Endothelial cell of umbilical vein (primary cell): ENCODE measurements at regions not wholly inside any gene's neighbourhood (a gene's known extent, or its start where the extent isn't known, plus 50 kb on each side); places are given as distances from the start of the nearest gene placed in this dataset.

Experiments used
- BruUV-seq: library from RNA; stranded (reverse); fragments of 400-500 nt; replicated peaks from 2 replicates; lab custom pipeline; 2021; lab: Mats Ljungman, UMichigan
- CTCF ChIA-PET: fragments of 300-600, 350-600 bp; sonication (Branson Sonifier 250); formaldehyde crosslinking; loops from one replicate; lab custom pipeline; 2021; ENCODE audit warnings: antibody characterized with exemption, inconsistent platforms; lab: Charles Lee
- POLR2A ChIA-PET: fragments of 300-600, 350-600 bp; sonication (Branson Sonifier 250); formaldehyde crosslinking; loops from one replicate; lab custom pipeline; 2021; ENCODE audit warnings: antibody characterized with exemption, inconsistent platforms; lab: Charles Lee
- DNase-seq: peaks from one replicate; pipeline ENCODE4 v3.0.0-alpha.2; 2011; ENCODE audit warnings: low read depth, low spot score
- FAIRE-seq: peaks from 2 replicates; lab custom pipeline; 2011; peaks lifted over from hg19 to GRCh38; lab: Jason Lieb, UNC
- H2AFZ ChIP-seq: 2 replicates; pipeline ENCODE4 v1.6.0; 2012; ENCODE audit warnings: low read depth, low read length, control low read depth, inconsistent platforms
- H3K27ac ChIP-seq: 2 replicates; pipeline ENCODE4 v1.5.1; 2011; ENCODE audit warnings: low read depth, mild to moderate bottlenecking, control low read depth, low read length, moderate library complexity; ENCODE audit not compliant: insufficient read depth
- H3K27me3 ChIP-seq, 2 experiments: 2 replicates each; pipeline versions ENCODE4 v1.6.0 to v1.6.1; 2011; ENCODE audit warnings: low read length in 2 of 2, mixed read lengths in 1 of 2; ENCODE audit not compliant: control insufficient read depth in 2 of 2, insufficient read depth in 2 of 2
- H3K36me3 ChIP-seq, 2 experiments: 2 replicates in 1 of 2; 3 replicates in 1 of 2; pipeline ENCODE4 v1.5.1; 2011; ENCODE audit warnings: low read length in 2 of 2, mild to moderate bottlenecking in 1 of 2, moderate library complexity in 1 of 2; ENCODE audit not compliant: control insufficient read depth in 2 of 2, insufficient read depth in 2 of 2; ENCODE audit errors: extremely low read depth in 1 of 2
- H3K4me1 ChIP-seq: 3 replicates; pipeline ENCODE4 v1.5.1; 2011; ENCODE audit warnings: mild to moderate bottlenecking, low read length; ENCODE audit not compliant: control insufficient read depth, insufficient read depth; ENCODE audit errors: extremely low read depth
- H3K4me2 ChIP-seq: 2 replicates; pipeline ENCODE4 v1.6.1; 2011; ENCODE audit warnings: low read length, control low read depth, mixed read lengths; ENCODE audit not compliant: insufficient read depth
- H3K4me3 ChIP-seq, 3 experiments: fragments of 200-600 bp in 1 of 3; sonication (generic), shearing (Covaris generic) in 1 of 3; replicated peaks in 1 of 3; 2 replicates each; pipeline ENCODE4 v1.5.1; 2011 to 2016; ENCODE audit warnings: control low read depth in 3 of 3, low read length in 3 of 3, mild to moderate bottlenecking in 2 of 3, inconsistent platforms in 1 of 3, low read depth in 1 of 3, moderate library complexity in 1 of 3; ENCODE audit not compliant: insufficient read depth in 1 of 3
- H3K79me2 ChIP-seq: 2 replicates; pipeline ENCODE4 v1.6.0; 2012; ENCODE audit warnings: low read length, inconsistent platforms; ENCODE audit not compliant: control insufficient read depth, insufficient read depth
- H3K9ac ChIP-seq: replicated peaks from 2 replicates; pipeline ENCODE3; 2011; ENCODE audit warnings: low read length, control low read depth; ENCODE audit not compliant: insufficient read depth; ENCODE audit errors: extremely low read depth
- H3K9me1 ChIP-seq: replicated peaks from 3 replicates; pipeline ENCODE4 v1.6.0; 2011; ENCODE audit warnings: mild to moderate bottlenecking, low read length; ENCODE audit not compliant: control insufficient read depth, insufficient read depth; ENCODE audit errors: extremely low read depth
- H3K9me3 ChIP-seq: replicated peaks from 2 replicates; pipeline ENCODE4 v1.5.1; 2012; ENCODE audit warnings: low read length, inconsistent platforms; ENCODE audit not compliant: control insufficient read depth, insufficient read depth
- H4K20me1 ChIP-seq: replicated peaks from 2 replicates; pipeline ENCODE3; 2011; ENCODE audit warnings: mild to moderate bottlenecking, low read length; ENCODE audit not compliant: control insufficient read depth, insufficient read depth; ENCODE audit errors: extremely low read depth
- EZH2 ChIP-seq: IDR thresholded peaks from 2 replicates; pipeline ENCODE4 v1.6.1; 2012; ENCODE audit warnings: borderline replicate concordance, low read depth, mild to moderate bottlenecking, moderate library complexity, low read length, inconsistent platforms; ENCODE audit not compliant: severe bottlenecking
- FOS ChIP-seq: IDR thresholded peaks from 2 replicates; pipeline ENCODE4 v1.6.1; 2011; ENCODE audit warnings: mild to moderate bottlenecking, low read length, moderate library complexity, borderline replicate concordance; ENCODE audit not compliant: insufficient read depth
- GATA2 ChIP-seq: IDR thresholded peaks from 2 replicates; pipeline ENCODE4 v1.7.0; 2011; ENCODE audit warnings: low read depth, mild to moderate bottlenecking, moderate library complexity, mixed read lengths, low read length; ENCODE audit not compliant: insufficient read length, insufficient read depth
- JUN ChIP-seq: IDR thresholded peaks from 2 replicates; pipeline ENCODE4 v1.6.1; 2011; ENCODE audit warnings: borderline replicate concordance, low read depth; ENCODE audit not compliant: insufficient read length, insufficient read depth
- MYC ChIP-seq: IDR thresholded peaks from one replicate; pipeline ENCODE4 v1.6.1; 2011; ENCODE audit warnings: mild to moderate bottlenecking, low read depth, low read length
- POLR2A ChIP-seq: IDR thresholded peaks from 2 replicates; pipeline ENCODE4 v1.6.1; 2012; ENCODE audit warnings: low read depth, mild to moderate bottlenecking, control low read depth, low read length
- POLR2AphosphoS5 ChIP-seq: IDR thresholded peaks from 2 replicates; pipeline ENCODE4 v1.6.1; 2012; ENCODE audit warnings: low read depth, mild to moderate bottlenecking, control low read depth, low read length, moderate library complexity; ENCODE audit not compliant: insufficient read depth
- dilution Hi-C: fragments of 300-500 bp; cut with MboI; formaldehyde crosslinking; loops from one replicate; pipeline ENCODE4 v1.15.0; 2019; ENCODE audit warnings: low sequenced_read_pairs; ENCODE audit not compliant: extremely low pct_ligation_motif_present
- intact Hi-C: fragments of 100-400 bp; cut with micrococcal nuclease; formaldehyde crosslinking; loops from one replicate; pipeline ENCODE4 v1.10.0; 2022
- TF ChIP-seq, protein P1 (sequence below): IDR thresholded peaks from 2 replicates; pipeline ENCODE4 v1.6.1; 2011; ENCODE audit not compliant: insufficient read depth, insufficient read length
- TF ChIP-seq, protein P2 (sequence below), 2 donors: IDR thresholded peaks; 1 replicate in 1 of 2; 2 replicates in 1 of 2; pipeline ENCODE4 v1.5.1; 2011; ENCODE audit warnings: low read length in 2 of 2, mild to moderate bottlenecking in 2 of 2, moderate library complexity in 2 of 2, control low read depth in 1 of 2, inconsistent platforms in 1 of 2, low read depth in 1 of 2; ENCODE audit not compliant: insufficient read depth in 1 of 2; ENCODE audit errors: extremely low read depth in 1 of 2

DNA sequence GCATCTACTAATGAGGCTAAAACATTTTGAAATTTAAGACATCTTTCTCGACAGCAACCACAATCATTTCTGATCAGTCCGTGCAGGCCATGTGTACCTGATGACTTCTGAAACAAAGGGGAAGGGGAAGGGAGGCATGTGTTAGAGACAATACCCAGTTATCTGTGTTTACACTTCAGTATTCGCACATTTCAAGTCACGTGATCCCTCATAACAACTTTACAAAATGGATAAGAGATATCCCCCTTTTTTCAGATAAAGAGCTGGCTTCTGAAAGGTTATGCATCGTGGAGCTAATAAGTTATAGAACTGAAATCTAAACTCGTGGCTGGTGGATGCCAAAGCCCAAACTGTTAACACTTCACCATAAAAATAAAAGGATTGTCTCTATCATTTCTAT, 175.7 kb downstream of the CHRM3 start:
- BruUV-seq, result no TSS peak
- CTCF ChIA-PET, result no interaction called here
- H3K4me2 ChIP-seq, result no peak overlapping the region

More for the DNA sequence above, 175.7 kb downstream of the CHRM3 start:
- intact Hi-C loops, result no loop called here
- DNase-seq, result no peak
- Histone ChIP-seq H3K27ac (no peak overlapping the region), H3K4me1 (no peaks in the 10 kb centered on the region), H3K4me3 (no peak overlapping the region), H3K79me2 (no peaks in the 10 kb centered on the region), H2AFZ (no peak overlapping the region), H3K9me3 (peaks cover 2% of the 10 kb centered on the region), H4K20me1 (no peaks in the 10 kb centered on the region), H3K9ac (no peak overlapping the region), H3K36me3 (no peaks in the 10 kb centered on the region), H3K9me1 (no peaks in the 10 kb centered on the region), H3K27me3 (no peaks in the 10 kb centered on the region)
- dilution Hi-C loops, result no loop called here
- no peak for TF ChIP-seq FOS
- TF ChIP-seq, protein P1, sequence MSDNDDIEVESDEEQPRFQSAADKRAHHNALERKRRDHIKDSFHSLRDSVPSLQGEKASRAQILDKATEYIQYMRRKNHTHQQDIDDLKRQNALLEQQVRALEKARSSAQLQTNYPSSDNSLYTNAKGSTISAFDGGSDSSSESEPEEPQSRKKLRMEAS, result no peak
- no peak for TF ChIP-seq POLR2A
- TF ChIP-seq POLR2AphosphoS5, result no peak
- TF ChIP-seq JUN, result no peak
- no peak for TF ChIP-seq GATA2
- TF ChIP-seq EZH2, result no peak
- no peak for TF ChIP-seq MYC
- TF ChIP-seq, protein P2, sequence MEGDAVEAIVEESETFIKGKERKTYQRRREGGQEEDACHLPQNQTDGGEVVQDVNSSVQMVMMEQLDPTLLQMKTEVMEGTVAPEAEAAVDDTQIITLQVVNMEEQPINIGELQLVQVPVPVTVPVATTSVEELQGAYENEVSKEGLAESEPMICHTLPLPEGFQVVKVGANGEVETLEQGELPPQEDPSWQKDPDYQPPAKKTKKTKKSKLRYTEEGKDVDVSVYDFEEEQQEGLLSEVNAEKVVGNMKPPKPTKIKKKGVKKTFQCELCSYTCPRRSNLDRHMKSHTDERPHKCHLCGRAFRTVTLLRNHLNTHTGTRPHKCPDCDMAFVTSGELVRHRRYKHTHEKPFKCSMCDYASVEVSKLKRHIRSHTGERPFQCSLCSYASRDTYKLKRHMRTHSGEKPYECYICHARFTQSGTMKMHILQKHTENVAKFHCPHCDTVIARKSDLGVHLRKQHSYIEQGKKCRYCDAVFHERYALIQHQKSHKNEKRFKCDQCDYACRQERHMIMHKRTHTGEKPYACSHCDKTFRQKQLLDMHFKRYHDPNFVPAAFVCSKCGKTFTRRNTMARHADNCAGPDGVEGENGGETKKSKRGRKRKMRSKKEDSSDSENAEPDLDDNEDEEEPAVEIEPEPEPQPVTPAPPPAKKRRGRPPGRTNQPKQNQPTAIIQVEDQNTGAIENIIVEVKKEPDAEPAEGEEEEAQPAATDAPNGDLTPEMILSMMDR (IDR thresholded peaks at IDR 0.05; ENCODE audit: extremely low read depth in 1 of 2, insufficient read depth in 1 of 2, low read depth in 1 of 2, low read length in 2 of 2), result no peak
- FAIRE-seq, result no peak
- POLR2A ChIA-PET, result no interaction called here
